SK-MEL-5 (cell line): ENCODE measurements at regions not wholly inside any gene's neighbourhood (a gene's known extent, or its start where the extent isn't known, plus 50 kb on each side); places are given as distances from the start of the nearest gene placed in this dataset.
"Not testable (repeated sequence)": the region's sequence is repeated elsewhere in the genome, so short reads cannot be mapped to it uniquely, and the experiment has no call there.

Experiments used
- DNase-seq: peaks from one replicate; pipeline ENCODE4 v3.0.0-alpha.2; 2016; ENCODE audit warnings: low read depth, low spot score
- in situ Hi-C: cut with HindIII; loops from 2 replicates; pipeline ENCODE4 v1.10.0; 2016; ENCODE audit warnings: low sequenced_read_pairs, high pct_unique_total_duplicates, low pct_unique_long_range_greater_than_20kb

DNA sequence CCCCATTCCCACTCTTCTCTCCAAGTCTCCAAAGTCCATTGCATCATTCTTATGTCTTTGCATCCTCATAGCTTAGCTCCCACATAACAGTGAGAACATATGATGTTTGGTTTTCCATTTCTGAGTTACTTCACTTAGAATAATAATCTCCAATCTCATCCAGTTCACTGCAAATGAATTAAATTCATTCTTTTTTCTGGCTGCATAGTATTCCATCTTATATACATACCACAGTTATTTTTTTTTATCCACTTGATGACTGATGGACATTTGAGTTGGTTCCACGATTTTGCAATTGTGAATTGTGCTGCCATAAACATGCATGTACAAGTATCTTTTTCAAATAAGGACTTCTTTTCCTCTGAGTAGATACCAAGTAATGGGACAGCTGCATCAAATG is 105.6 kb upstream of the EDA2R start:
- DNase-seq, in situ Hi-C loops: not testable (repeated sequence)

DNA sequence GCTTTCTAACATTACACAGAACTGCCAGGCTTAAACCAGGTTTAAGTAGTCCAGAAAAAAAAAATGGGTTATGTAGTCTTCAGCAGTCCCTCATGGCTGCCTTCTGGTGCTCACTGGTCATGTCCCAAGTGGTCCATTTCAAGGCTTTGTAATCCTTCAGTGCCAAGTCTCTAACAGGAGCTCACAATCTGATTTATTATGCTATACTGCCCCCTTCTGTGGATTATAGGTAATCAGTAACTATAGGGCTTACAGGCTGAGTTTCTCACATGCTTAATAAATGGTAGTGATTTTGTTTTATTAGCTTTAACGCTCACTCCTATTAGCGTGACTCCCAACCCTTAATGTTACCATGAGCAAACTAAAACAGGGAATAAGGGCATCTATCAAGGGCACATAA is 92.5 kb upstream of the EDA2R start:
- in situ Hi-C loops: no loop called here
- peak; percentile 65 for DNase-seq

DNA sequence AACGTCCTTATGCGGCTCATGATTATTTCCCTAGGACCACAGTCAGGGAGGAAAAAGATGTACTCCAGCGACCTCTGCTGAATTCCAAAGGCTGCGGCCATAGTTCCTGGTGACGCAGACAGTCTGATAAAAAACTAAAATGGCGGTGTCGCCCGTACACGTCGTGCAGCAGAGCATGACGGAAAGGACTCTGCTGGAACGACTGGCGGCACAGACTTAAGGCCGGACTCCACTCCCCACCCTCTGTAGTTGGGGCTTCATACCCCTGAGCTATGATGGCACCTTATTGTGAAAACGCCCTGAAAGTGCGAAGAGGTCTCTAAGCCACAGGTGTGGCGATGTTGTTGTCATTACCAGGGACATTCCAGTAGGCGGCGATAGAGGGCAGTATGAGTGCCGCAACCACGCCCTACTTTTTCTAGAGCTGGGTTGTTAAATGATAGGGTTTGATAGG is 90.0 kb upstream of the EDA2R start:
- in situ Hi-C loops: no loop called here
- peak; percentile 81 for DNase-seq

DNA sequence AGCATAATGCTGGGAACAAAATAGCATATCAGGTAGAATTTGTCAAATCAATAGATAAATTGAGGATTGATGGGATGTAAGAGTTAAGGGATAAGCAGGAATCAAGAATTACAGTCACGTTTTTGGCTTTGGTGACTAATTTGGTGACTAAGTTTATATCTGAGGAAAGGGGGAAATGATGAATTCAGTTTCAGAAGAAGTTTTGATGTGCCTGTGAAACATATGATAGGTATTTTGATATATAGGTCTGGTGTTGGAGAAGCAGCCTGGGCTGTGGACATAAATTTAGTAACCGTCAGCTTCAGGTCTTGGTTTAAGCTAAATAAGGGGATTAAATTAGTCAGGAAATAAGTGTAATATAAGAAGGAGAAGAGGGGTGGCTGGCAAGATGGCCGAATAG is 79.0 kb upstream of the EDA2R start:
- DNase-seq: no peak
- in situ Hi-C loops: no loop called here

DNA sequence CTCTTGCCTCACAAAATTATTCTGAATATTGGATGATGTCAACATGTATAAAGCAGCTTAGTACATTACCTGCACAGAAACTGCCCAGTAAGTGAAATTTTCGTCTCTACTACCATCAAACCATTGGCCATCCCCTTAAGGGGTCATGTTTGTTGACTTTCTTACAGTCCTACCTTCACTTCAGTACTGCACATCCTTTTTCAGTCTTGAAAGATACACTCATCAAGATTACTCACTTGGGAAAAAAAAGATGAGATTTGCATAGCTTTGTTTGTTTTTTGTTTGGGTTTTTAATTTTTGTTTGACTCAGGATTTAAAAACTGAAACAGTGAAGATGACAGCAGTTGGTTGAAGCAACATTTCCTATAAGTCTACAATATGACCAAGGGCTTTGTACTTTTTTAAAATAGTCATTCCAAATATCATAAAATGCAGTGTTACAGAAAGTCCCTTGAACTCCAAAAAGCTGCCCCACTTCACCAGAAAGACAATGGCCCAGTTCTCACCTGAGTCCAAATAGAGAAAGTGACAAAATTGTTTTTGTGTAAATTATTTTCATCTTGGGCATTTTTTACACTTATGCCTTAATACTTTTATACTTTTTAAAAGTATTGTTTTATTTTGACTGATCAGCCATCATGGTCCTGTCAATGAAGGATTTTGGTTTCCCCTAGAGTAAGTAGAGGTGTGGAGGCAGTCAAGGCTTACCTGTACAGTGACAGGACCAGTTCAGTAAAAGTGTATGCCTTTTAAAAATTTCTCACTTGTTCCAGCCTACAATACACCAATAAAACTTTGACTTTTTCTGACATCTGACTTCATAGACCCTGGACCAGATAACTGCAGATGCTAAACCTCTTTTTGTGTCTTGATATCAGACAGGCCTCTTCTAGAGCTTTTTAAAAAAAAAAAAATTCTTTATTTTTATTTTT is 59.7 kb upstream of the EDA2R start:
- DNase-seq: no peak
- in situ Hi-C loops: no loop called here

DNA sequence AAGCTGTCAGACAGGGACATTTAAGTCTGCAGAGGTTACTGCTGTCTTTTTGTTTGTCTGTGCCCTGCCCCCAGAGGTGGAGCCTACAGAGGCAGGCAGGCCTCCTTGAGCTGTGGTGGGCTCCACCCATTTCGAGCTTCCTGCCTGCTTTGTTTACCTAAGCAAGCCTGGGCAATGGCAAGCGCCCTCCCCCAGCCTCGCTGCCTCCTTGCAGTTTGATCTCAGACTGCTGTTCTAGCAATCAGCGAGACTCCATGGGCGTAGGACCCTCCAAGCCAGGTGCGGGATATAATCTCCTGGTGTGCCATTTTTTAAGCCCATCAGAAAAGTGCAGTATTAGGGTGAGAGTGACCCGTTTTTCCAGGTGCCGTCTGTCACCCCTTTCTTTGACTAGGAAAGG is 53.6 kb upstream of the EDA2R start:
- DNase-seq, in situ Hi-C loops: not testable (repeated sequence)
